SHP77 treated with DMSO at 0.1 percent for 48 hours (cell line): ENCODE measurements at regions not wholly inside any gene's neighbourhood (a gene's known extent, or its start where the extent isn't known, plus 50 kb on each side); places are given as distances from the start of the nearest gene placed in this dataset.
A peak's percentile ranks its signal among the peaks of the same experiment; 100 is the strongest.

ENCODE experiments used
- DNase-seq: peaks from one replicate; lab custom pipeline; 2025; lab: John Stamatoyannopoulos, UW

DNA sequence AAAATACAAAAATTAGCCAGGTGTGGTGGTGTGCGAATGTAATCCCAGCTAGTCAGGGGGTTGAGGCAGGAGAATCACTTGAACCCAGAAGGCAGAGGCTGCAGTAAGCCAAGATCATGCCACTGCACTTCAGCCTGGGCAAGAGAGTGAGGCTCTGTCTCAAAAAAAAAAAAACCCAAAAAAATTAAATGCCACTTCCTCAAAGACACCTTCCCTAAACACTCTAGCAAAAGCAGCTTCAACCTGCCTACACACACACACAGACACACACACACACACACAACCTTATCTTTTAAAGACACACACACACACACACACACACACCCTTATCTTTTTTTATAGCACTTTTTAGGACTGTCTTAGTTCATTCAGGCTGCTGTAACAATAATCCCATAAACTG lies 201.7 kb upstream of the PSMD7 start:
- no peak for DNase-seq

DNA sequence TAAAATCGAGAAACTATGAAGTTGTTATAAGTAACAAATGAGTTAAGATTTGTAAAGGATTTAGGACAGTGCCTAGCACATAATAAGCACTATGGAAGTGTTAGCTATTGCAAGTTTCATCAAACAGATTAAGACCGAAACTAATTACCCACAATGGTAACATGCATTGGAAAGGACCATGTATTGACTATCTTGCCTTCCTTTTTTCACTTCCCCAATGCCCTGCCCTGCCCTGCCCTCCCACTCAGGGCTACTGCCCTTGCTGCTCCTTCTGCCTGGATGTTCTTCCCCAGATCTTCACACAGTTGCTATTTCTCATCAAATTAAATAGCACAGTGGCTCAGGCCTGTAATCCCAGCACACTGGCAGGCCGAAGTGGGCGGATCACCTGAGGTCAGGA lies 202.1 kb upstream of the PSMD7 start:
- no peak for DNase-seq

- DNase-seq: no peak
Observed at GRCh38 chr16:74092336-74092735, 204.3 kb upstream of the PSMD7 start.

- DNase-seq: no peak
Observed at GRCh38 chr16:74090871-74091270, 205.7 kb upstream of the PSMD7 start.

GRCh38 chr16:74083541-74083940 lies 213.1 kb upstream of the PSMD7 start:
- DNase-seq: no peak

DNA sequence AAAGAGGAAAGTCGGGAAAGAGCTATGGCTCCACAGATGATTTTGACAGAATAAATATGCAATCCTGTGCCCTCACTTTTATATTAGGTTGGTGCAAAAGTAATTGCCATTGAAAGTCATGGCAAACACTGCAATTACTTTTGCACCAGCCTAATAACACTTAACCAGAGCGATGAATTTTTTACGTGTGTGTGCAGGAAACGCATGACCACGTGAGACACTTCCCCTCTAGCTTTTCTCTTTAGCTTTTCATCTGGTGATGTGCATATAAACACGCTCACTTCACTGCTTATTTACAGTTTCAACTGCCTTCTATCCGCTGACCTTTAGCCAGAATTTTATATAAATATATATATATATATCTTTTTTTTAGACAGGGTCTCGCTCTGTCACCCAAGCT lies 216.3 kb upstream of the PSMD7 start:
- DNase-seq: no peak

DNA sequence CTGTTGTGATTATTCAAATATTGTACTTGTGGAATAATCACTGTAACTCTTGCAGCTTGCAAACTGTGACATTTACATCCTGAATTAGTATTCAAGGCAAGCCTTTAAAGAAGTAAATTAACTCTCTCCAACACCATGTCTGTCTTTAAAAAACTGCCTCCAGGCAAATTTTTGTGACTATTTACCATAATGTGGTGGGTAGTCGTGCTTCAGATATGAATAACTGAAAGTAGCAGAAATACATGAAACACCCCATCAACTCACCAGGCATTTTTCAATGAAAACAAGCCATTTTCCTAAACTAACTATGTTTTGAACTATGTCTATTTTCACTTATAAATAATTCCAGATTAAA lies 217.4 kb upstream of the PSMD7 start:
- no peak for DNase-seq

GRCh38 chr16:74078511-74079231 lies 217.9 kb upstream of the PSMD7 start:
- no peak for DNase-seq

DNA sequence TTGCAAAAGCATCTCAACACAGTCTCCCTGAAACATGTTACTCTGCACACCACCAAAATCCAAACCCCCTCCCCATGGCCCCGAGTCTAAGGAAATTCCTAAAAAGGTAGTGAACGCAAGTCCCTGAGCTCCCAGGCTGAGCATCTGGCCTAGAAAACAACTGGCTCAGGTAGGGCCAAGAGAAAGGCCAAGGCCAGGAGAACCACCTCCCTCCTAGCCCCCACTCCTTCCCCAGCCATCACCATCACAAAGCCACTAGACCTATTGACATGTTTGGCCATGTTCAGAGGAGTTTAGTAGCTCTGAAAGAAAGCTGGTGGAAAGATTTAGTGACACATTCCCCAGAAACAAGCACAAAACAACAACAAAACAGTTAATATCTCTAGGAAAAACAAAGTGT lies 220.0 kb upstream of the PSMD7 start:
- DNase-seq: no peak

GRCh38 chr16:74075393-74075792 lies 221.2 kb upstream of the PSMD7 start:
- no peak for DNase-seq

DNA sequence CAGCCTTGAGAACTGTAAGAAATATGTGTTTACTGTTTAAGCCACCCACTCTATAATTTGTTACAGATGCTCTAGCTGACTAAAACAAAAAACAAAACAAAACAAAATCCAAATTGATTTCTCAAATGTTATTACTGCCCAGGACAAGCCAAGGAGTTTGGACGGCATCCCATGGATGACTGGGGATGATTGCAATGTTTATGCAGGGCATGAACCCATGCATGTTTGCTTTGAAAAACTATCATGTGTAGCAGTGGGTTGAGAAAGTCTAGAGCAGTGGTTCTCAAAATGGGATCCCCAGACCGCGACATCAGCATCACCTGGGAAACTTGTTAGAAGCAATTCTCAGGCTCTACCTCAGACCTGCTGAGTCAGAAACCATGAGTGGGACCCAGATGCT lies 223.2 kb upstream of the PSMD7 start:
- DNase-seq: no peak

DNA sequence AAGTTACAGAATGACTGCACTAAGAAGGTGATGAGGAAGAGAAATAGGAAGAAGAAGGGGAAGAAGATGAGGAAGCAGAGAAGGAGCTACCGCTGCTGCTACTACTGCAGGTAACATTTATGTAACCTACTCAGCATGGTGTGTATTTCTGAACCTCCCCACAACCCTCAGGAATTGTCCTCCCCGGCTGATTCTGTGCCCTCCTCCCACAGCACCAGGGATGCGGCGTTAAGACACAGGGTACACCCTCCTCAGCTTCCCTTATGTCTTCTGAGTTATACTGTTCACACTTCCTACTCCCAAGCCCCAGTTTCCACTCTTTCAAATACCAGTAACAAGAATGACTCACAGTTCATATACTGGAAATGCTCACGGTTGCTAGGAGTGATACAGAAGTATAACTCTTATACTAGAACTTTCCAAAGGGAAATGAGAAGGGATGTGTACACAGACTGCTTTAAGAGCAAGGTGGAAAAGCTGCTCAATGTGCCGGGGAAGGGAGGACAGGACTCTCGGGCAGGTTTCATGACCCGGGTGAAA lies 224.5 kb upstream of the PSMD7 start:
- no peak for DNase-seq

GRCh38 chr16:74070237-74070636 lies 226.4 kb upstream of the PSMD7 start:
- no peak for DNase-seq

DNA sequence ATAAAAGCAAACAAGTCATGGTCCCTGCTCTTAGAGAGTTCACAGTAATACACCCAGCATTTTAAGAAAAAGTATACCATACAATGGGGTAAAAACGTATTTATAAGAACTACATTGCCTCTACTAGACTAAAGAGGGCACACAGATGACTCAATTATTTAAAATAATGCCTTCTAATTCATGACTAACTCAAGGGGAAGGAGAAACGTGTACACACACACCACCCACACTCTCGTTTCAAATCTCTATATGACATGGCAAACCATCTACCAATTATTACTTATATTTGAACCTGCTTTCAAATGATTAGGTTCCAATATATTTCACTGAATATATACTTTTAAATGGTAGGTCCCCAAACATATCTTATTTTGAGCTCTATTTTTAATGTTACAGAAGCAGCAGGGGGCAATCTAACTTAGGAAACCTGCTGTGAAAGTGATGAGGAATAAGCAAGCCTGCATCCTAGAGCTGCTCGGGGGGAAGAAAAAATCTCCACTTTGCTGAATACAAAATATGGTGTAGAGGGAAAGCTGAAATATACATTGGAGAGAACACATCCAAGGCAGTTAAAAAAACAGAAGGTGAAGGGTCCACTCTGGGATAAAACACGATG lies 232.4 kb upstream of the PSMD7 start:
- no peak for DNase-seq

DNA sequence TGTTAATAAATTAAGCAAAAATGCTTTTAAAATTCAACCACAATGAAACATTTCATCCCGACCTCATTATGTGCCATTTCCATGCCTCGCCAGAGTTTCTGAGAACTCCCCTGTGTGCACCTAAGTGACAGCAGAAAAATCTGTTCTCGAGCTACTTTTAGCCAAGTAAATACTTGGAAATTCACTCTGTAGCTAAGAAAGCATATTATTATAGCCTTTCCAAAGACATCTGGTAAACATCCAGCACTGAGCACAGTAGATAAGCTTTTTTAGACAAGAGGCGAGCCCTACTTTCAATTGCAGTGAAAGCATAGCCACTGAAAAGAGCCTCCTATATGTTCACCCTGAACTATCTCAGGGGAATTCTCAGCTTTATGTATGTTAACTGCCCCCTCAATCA lies 242.8 kb upstream of the PSMD7 start:
- DNase-seq: no peak

- no peak for DNase-seq
Observed at GRCh38 chr16:74053312-74053711, 243.3 kb upstream of the PSMD7 start.

GRCh38 chr16:74052016-74052415 lies 244.6 kb upstream of the PSMD7 start:
- no peak for DNase-seq

- DNase-seq: no peak
Observed at GRCh38 chr16:74049027-74049426, 247.6 kb upstream of the PSMD7 start.

DNA sequence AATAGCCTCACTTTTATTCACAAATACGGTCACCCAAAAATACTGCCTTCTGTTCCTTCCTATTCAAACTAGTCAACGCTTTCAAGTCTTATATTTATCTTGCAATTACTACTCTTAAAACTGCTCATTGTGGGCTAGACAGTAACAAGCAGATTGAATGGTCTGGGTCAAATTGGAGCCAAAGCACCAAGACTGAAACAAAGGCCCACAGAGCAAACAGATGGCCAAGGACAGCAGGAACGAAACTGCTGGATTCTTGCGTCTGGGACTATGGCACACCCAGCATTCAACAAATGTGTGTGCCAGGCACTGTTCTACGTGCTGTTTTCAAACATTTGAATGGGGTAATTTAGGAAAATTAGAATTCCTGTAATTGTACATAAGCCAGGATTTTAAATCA lies 250.1 kb upstream of the PSMD7 start:
- no peak for DNase-seq

- DNase-seq: no peak
Observed at GRCh38 chr16:74045513-74045912, 251.1 kb upstream of the PSMD7 start.

- no peak for DNase-seq
Observed at GRCh38 chr16:74035816-74036215, 260.8 kb upstream of the PSMD7 start.

DNA sequence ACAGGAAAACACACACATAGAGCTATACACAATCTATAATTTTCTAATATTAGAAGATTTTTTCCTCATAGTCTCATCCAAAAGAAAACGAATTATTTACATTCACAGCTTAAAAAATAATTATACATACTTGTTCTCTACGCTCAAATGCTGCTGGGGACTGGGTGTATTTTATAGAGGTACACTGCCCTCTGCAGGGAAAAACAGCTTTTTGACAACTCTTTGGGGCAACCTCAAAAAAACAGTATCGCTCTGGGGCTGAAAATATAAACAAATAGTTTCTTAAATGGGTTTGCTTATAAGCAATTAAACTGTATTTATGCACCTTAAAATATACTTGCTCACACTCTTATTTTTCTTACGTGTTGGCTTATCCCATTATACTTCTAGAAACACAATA lies 261.8 kb upstream of the PSMD7 start:
- DNase-seq: peak; percentile 6

- DNase-seq: no peak
Observed at GRCh38 chr16:74034200-74034599, 262.4 kb upstream of the PSMD7 start.

DNA sequence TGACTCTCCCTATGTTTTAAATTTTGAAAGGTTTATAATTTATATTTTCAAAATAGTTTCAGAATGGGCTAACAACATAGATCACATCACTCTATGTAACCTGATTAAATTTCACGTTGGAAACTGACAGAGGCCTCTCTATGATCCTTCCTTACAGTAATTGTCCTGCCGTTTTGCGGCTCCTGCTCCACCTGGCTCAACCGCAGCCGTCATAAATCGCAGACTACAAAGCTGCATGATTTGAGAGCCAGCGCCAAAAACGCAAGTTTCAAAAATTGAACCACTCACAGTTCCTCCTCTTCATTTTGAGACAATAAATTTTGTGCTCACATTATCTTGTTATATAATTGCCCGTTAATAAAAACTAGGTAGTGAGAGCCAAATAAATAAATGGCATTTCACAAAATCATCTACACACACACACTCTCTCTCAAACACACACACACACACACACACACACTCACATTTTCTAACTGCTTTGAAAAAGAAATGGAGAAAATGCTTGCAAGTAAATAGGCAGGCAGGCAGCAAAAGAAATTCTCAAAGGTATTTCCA lies 263.1 kb upstream of the PSMD7 start:
- no peak for DNase-seq
